COR-L47 (cell line): ENCODE measurements at regions not wholly inside any gene's neighbourhood (a gene's known extent, or its start where the extent isn't known, plus 50 kb on each side); places are given as distances from the start of the nearest gene placed in this dataset.
"Not testable (repeated sequence)": the region's sequence is repeated elsewhere in the genome, so short reads cannot be mapped to it uniquely, and the experiment has no call there.

Experiments used
- DNase-seq: peaks from one replicate; lab custom pipeline; 2025; lab: John Stamatoyannopoulos, UW

GRCh38 chr2:43071599-43072550 lies 154.5 kb downstream of the ZFP36L2 start:
- no peak for DNase-seq

GRCh38 chr2:43070676-43071502 lies 155.5 kb downstream of the ZFP36L2 start:
- no peak for DNase-seq

- DNase-seq = no peak
Observed at GRCh38 chr2:43070030-43070429, 156.4 kb downstream of the ZFP36L2 start.

GRCh38 chr2:43068631-43069517 lies 157.5 kb downstream of the ZFP36L2 start:
- DNase-seq = no peak

- no peak for DNase-seq
Observed at GRCh38 chr2:43068041-43068533, 158.3 kb downstream of the ZFP36L2 start.

GRCh38 chr2:43067254-43068040 lies 159.0 kb downstream of the ZFP36L2 start:
- no peak for DNase-seq

- not testable (repeated sequence) for DNase-seq
Observed at GRCh38 chr2:43066541-43067253, 159.7 kb downstream of the ZFP36L2 start.

GRCh38 chr2:43065871-43066270 lies 160.5 kb downstream of the ZFP36L2 start:
- no peak for DNase-seq

- no peak for DNase-seq
Observed at GRCh38 chr2:43065036-43065435, 161.4 kb downstream of the ZFP36L2 start.

- DNase-seq = not testable (repeated sequence)
Observed at GRCh38 chr2:43063096-43063495, 163.3 kb downstream of the ZFP36L2 start.

GRCh38 chr2:43062058-43062457 lies 164.3 kb downstream of the ZFP36L2 start:
- no peak for DNase-seq

GRCh38 chr2:43060390-43061016 lies 165.9 kb downstream of the ZFP36L2 start:
- DNase-seq = no peak

GRCh38 chr2:43059183-43059897 lies 167.1 kb downstream of the ZFP36L2 start:
- DNase-seq = peak; percentile 60

- DNase-seq = no peak
Observed at GRCh38 chr2:43058726-43059110, 167.7 kb downstream of the ZFP36L2 start.

GRCh38 chr2:43057742-43058725 lies 168.4 kb downstream of the ZFP36L2 start:
- no peak for DNase-seq

GRCh38 chr2:43057026-43057741 lies 169.2 kb downstream of the ZFP36L2 start:
- peak; percentile 74 for DNase-seq

- no peak for DNase-seq
Observed at GRCh38 chr2:43055985-43056384, 170.4 kb downstream of the ZFP36L2 start.
